Muscle of leg (tissue), 3 donors: ENCODE measurements at regions not wholly inside any gene's neighbourhood (a gene's known extent, or its start where the extent isn't known, plus 50 kb on each side); places are given as distances from the start of the nearest gene placed in this dataset.
A peak's percentile ranks its signal among the peaks of the same experiment; 100 is the strongest.
"Not testable (repeated sequence)": the region's sequence is repeated elsewhere in the genome, so short reads cannot be mapped to it uniquely, and the experiment has no call there.

Experiments used
- DNase-seq: peaks from one replicate; pipeline ENCODE4 v3.0.0; 2013
- H3K27ac ChIP-seq: one replicate; pipeline ENCODE4 v1.5.1; 2013; ENCODE audit warnings: mild to moderate bottlenecking, low read length, control low read depth
- H3K27me3 ChIP-seq: one replicate; pipeline ENCODE4 v1.6.1; 2013; ENCODE audit warnings: low read length; ENCODE audit not compliant: control insufficient read depth, insufficient read depth
- H3K36me3 ChIP-seq: one replicate; pipeline ENCODE4 v1.6.1; 2013; ENCODE audit warnings: low read length; ENCODE audit not compliant: control insufficient read depth, insufficient read depth
- H3K4me1 ChIP-seq: one replicate; pipeline ENCODE4 v1.6.1; 2013; ENCODE audit warnings: low read length; ENCODE audit not compliant: control insufficient read depth, insufficient read depth
- H3K4me3 ChIP-seq: one replicate; pipeline ENCODE4 v1.5.1; 2013; ENCODE audit warnings: low read length, control low read depth
- H3K9me3 ChIP-seq: replicated peaks from 2 replicates; pipeline ENCODE4 v1.6.1; 2013; ENCODE audit warnings: low read depth, low read length; ENCODE audit not compliant: control insufficient read depth
- WGBS: methylation state at CpG from one replicate; pipeline ENCODE4 v1.1.5; 2013; ENCODE audit warnings: missing lambda C conversion rate; ENCODE audit not compliant: insufficient coverage; 5-methylcytosine and 5-hydroxymethylcytosine counted together

- 44% methylated on average over 2 of the region's 4 CpGs for WGBS
Observed at GRCh38 chr17:36690190-36690589, 88.8 kb downstream of the MRM1 start.

GRCh38 chr17:36691606-36692005 lies 90.2 kb downstream of the MRM1 start:
- H3K4me1 ChIP-seq: no peaks in the 10 kb centered on the region
- H3K27me3 ChIP-seq: peaks cover 6% of the 10 kb centered on the region
- DNase-seq: no peak
- H3K36me3 ChIP-seq: no peaks in the 10 kb centered on the region
- no peak overlapping the region for H3K27ac ChIP-seq
- H3K9me3 ChIP-seq: no peaks in the 10 kb centered on the region
- WGBS: 86% methylated on average over 1 of the region's 3 CpGs
- H3K4me3 ChIP-seq: no peak overlapping the region

More at GRCh38 chr17:36690190-36690589, 88.8 kb downstream of the MRM1 start:
- Histone ChIP-seq H3K4me3 (no peak overlapping the region), H3K27me3 (peaks cover 11% of the 10 kb centered on the region), H3K9me3 (no peaks in the 10 kb centered on the region), H3K4me1 (no peaks in the 10 kb centered on the region), H3K36me3 (no peaks in the 10 kb centered on the region), H3K27ac (no peak overlapping the region)
- DNase-seq: no peak

GRCh38 chr17:36695082-36695481 lies 93.7 kb downstream of the MRM1 start:
- no peaks in the 10 kb centered on the region for H3K36me3 ChIP-seq
- WGBS: 38% methylated on average over 3 of the region's 3 CpGs
- H3K9me3 ChIP-seq: no peaks in the 10 kb centered on the region
- H3K27ac ChIP-seq: no peak overlapping the region
- H3K4me1 ChIP-seq: no peaks in the 10 kb centered on the region
- peaks cover 2% of the 10 kb centered on the region for H3K27me3 ChIP-seq
- no peak overlapping the region for H3K4me3 ChIP-seq
- DNase-seq: no peak

- not testable (repeated sequence) for H3K4me1 ChIP-seq, H3K27me3 ChIP-seq, DNase-seq, H3K36me3 ChIP-seq, H3K9me3 ChIP-seq, H3K4me3 ChIP-seq, H3K27ac ChIP-seq
- WGBS: 100% methylated on average over 2 of the region's 6 CpGs
Observed at GRCh38 chr17:36695710-36696109, 94.3 kb downstream of the MRM1 start.

GRCh38 chr17:36696805-36697204 lies 95.4 kb downstream of the MRM1 start:
- H3K27me3 ChIP-seq: peaks cover 2% of the 10 kb centered on the region
- H3K27ac ChIP-seq: no peak overlapping the region
- 60% methylated on average over 1 of the region's 1 CpG for WGBS
- H3K4me3 ChIP-seq: no peak overlapping the region
- H3K9me3 ChIP-seq: no peaks in the 10 kb centered on the region
- no peaks in the 10 kb centered on the region for H3K4me1 ChIP-seq
- no peaks in the 10 kb centered on the region for H3K36me3 ChIP-seq
- no peak for DNase-seq

- DNase-seq: peak; percentile 35
- Histone ChIP-seq H3K4me1 (no peaks in the 10 kb centered on the region), H3K27me3 (no peaks in the 10 kb centered on the region), H3K36me3 (no peaks in the 10 kb centered on the region), H3K4me3 (no peak overlapping the region), H3K27ac (no peak overlapping the region), H3K9me3 (no peaks in the 10 kb centered on the region)
- WGBS: 10% methylated on average over 2 of the region's 16 CpGs
Observed at GRCh38 chr17:36697903-36698530, 96.6 kb downstream of the MRM1 start.

GRCh38 chr17:36701429-36702099 lies 100.2 kb downstream of the MRM1 start:
- DNase-seq: no peak
- H3K4me3 ChIP-seq: no peak overlapping the region
- H3K27ac ChIP-seq: no peak overlapping the region
- no peaks in the 10 kb centered on the region for H3K36me3 ChIP-seq
- WGBS: 66% methylated on average over 7 of the region's 13 CpGs
- H3K4me1 ChIP-seq: no peaks in the 10 kb centered on the region
- no peaks in the 10 kb centered on the region for H3K9me3 ChIP-seq
- peaks cover 28% of the 10 kb centered on the region for H3K27me3 ChIP-seq

- Histone ChIP-seq H3K27ac (no peak overlapping the region), H3K36me3 (no peaks in the 10 kb centered on the region), H3K4me1 (no peaks in the 10 kb centered on the region), H3K4me3 (no peak overlapping the region), H3K27me3 (peaks cover 28% of the 10 kb centered on the region), H3K9me3 (no peaks in the 10 kb centered on the region)
- 70% methylated on average over 1 of the region's 1 CpG for WGBS
- DNase-seq: no peak
Observed at GRCh38 chr17:36702636-36703035, 101.3 kb downstream of the MRM1 start.

- H3K27me3 ChIP-seq: peaks cover 28% of the 10 kb centered on the region
Observed at GRCh38 chr17:36703860-36704266, 102.5 kb downstream of the MRM1 start.

GRCh38 chr17:36705283-36705795 lies 104.0 kb downstream of the MRM1 start:
- H3K27me3 ChIP-seq: peaks cover 28% of the 10 kb centered on the region
- 75% methylated on average over 9 of the region's 9 CpGs for WGBS
- H3K36me3 ChIP-seq: no peaks in the 10 kb centered on the region
- no peak for DNase-seq
- no peak overlapping the region for H3K27ac ChIP-seq
- no peaks in the 10 kb centered on the region for H3K9me3 ChIP-seq
- H3K4me3 ChIP-seq: no peak overlapping the region
- H3K4me1 ChIP-seq: no peaks in the 10 kb centered on the region

More at GRCh38 chr17:36703860-36704266, 102.5 kb downstream of the MRM1 start:
- H3K27ac ChIP-seq: no peak overlapping the region
- H3K9me3 ChIP-seq: no peaks in the 10 kb centered on the region
- under 1% methylated on average over 32 of the region's 36 CpGs for WGBS
- no peaks in the 10 kb centered on the region for H3K4me1 ChIP-seq
- DNase-seq: peak; percentile 60
- H3K4me3 ChIP-seq: no peak overlapping the region
- no peaks in the 10 kb centered on the region for H3K36me3 ChIP-seq
